OCI-LY1 (cell line): ENCODE measurements at regions not wholly inside any gene's neighbourhood (a gene's known extent, or its start where the extent isn't known, plus 50 kb on each side); places are given as distances from the start of the nearest gene placed in this dataset.

Source experiments
- H2AFZ ChIP-seq: fragments of 200-600 bp; sonication (generic), shearing (Covaris generic); 2 replicates; pipeline ENCODE4 v1.6.0; 2014; ENCODE audit warnings: antibody characterized with exemption, mild to moderate bottlenecking, low read length
- H3F3A ChIP-seq: fragments of 200-600 bp; sonication (generic), shearing (Covaris generic); 2 replicates; pipeline ENCODE4 v1.6.0; 2014; ENCODE audit warnings: mild to moderate bottlenecking, antibody characterized with exemption, low read length, moderate library complexity; ENCODE audit not compliant: insufficient read depth
- H3K27ac ChIP-seq: fragments of 200-600 bp; sonication (generic); 2 replicates; pipeline ENCODE4 v1.5.1; 2014; ENCODE audit warnings: low read length, mixed run types, mild to moderate bottlenecking, low read depth; ENCODE audit not compliant: poor library complexity, severe bottlenecking
- H3K27me3 ChIP-seq: fragments of 200-600 bp; sonication (generic); 2 replicates; pipeline ENCODE4 v1.6.0; 2014; ENCODE audit warnings: antibody characterized with exemption, mild to moderate bottlenecking, low read length, moderate library complexity; ENCODE audit not compliant: insufficient read depth
- H3K36me3 ChIP-seq: fragments of 200-600 bp; sonication (generic); 2 replicates; pipeline ENCODE4 v1.6.1; 2014; ENCODE audit warnings: mild to moderate bottlenecking, antibody characterized with exemption, low read length, moderate library complexity, mixed read lengths; ENCODE audit not compliant: insufficient read depth
- H3K4me1 ChIP-seq: fragments of 200-600 bp; sonication (generic); 2 replicates; pipeline ENCODE4 v1.5.1; 2014; ENCODE audit warnings: mild to moderate bottlenecking, low read length, moderate library complexity; ENCODE audit not compliant: insufficient read depth, severe bottlenecking
- H3K4me2 ChIP-seq: fragments of 200-600 bp; sonication (generic), shearing (Covaris generic); 2 replicates; pipeline ENCODE4 v1.6.1; 2014; ENCODE audit warnings: low read length
- H3K4me3 ChIP-seq: fragments of 200-600 bp; sonication (generic); 2 replicates; pipeline ENCODE4 v1.5.1; 2014; ENCODE audit warnings: low read length, low read depth, mild to moderate bottlenecking, mixed read lengths; ENCODE audit not compliant: poor library complexity, severe bottlenecking
- H3K79me2 ChIP-seq: fragments of 200-600 bp; shearing (Covaris generic); 2 replicates; pipeline ENCODE4 v1.6.1; 2016; ENCODE audit warnings: mixed run types, low read length, mixed read lengths; ENCODE audit not compliant: insufficient read depth
- H3K9ac ChIP-seq: fragments of 200-600 bp; sonication (generic), shearing (Covaris generic); 2 replicates; pipeline ENCODE4 v1.6.1; 2014; ENCODE audit warnings: mild to moderate bottlenecking, low read length, mixed read lengths
- H3K9me2 ChIP-seq: fragments of 200-600 bp; sonication (generic), shearing (Covaris generic); 2 replicates; pipeline ENCODE4 v1.6.1; 2014; ENCODE audit warnings: low read depth, mild to moderate bottlenecking, low read length, mixed read lengths
- H3K9me3 ChIP-seq: fragments of 200-600 bp; shearing (Covaris generic); 2 replicates; pipeline ENCODE4 v1.6.1; 2014; ENCODE audit warnings: low read length, mixed read lengths
- H4K20me1 ChIP-seq: fragments of 200-600 bp; sonication (generic), shearing (Covaris generic); 2 replicates; pipeline ENCODE4 v1.6.0; 2016; ENCODE audit warnings: mild to moderate bottlenecking, low read length; ENCODE audit not compliant: insufficient read depth
- EZH2 ChIP-seq: fragments of 200-600 bp; sonication (generic), shearing (Covaris generic); IDR thresholded peaks from 2 replicates; pipeline ENCODE4 v1.8.0; 2017; ENCODE audit warnings: borderline replicate concordance, mixed run types, mild to moderate bottlenecking, antibody characterized with exemption, low read length, moderate library complexity, mixed read lengths
- TF ChIP-seq, protein P1 (sequence below): fragments of 200-600 bp; sonication (generic), shearing (Covaris generic); IDR thresholded peaks from 2 replicates; pipeline ENCODE4 v1.5.1; 2017; ENCODE audit warnings: mild to moderate bottlenecking, antibody characterized with exemption, low read length, moderate library complexity, mixed read lengths

DNA sequence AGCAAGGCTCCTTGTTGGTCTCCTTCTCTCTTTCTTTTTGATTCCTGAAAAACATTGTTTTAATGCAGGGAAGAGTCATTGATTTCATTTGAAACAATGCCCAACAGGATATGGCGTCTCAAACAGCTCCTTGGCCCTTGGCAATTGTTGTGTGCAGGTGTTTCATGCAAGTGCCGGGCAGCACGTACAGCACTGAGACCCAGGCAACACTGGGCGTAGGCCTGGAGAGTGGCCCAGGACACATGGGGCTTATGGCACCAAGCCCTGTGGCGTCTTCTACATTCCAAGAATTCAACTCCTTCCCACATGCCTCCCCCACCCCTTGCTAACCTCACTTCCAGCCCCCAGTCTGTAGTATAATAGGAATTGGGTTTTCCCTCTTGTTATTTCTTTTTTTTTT lies 230.4 kb downstream of the SPTSSA start:
- no peaks in the 10 kb centered on the region for H4K20me1 ChIP-seq
- no peaks in the 10 kb centered on the region for H3K36me3 ChIP-seq
- H3K27ac ChIP-seq = no peak overlapping the region
- TF ChIP-seq EZH2 = no peak
- TF ChIP-seq, protein P1, sequence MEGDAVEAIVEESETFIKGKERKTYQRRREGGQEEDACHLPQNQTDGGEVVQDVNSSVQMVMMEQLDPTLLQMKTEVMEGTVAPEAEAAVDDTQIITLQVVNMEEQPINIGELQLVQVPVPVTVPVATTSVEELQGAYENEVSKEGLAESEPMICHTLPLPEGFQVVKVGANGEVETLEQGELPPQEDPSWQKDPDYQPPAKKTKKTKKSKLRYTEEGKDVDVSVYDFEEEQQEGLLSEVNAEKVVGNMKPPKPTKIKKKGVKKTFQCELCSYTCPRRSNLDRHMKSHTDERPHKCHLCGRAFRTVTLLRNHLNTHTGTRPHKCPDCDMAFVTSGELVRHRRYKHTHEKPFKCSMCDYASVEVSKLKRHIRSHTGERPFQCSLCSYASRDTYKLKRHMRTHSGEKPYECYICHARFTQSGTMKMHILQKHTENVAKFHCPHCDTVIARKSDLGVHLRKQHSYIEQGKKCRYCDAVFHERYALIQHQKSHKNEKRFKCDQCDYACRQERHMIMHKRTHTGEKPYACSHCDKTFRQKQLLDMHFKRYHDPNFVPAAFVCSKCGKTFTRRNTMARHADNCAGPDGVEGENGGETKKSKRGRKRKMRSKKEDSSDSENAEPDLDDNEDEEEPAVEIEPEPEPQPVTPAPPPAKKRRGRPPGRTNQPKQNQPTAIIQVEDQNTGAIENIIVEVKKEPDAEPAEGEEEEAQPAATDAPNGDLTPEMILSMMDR = no peak
- no peaks in the 10 kb centered on the region for H3K4me1 ChIP-seq
- H3K9ac ChIP-seq = no peak overlapping the region
- H3K79me2 ChIP-seq = no peaks in the 10 kb centered on the region
- H2AFZ ChIP-seq = no peak overlapping the region
- H3K27me3 ChIP-seq = no peaks in the 10 kb centered on the region
- no peak overlapping the region for H3K4me2 ChIP-seq
- H3K9me3 ChIP-seq = no peaks in the 10 kb centered on the region
- H3F3A ChIP-seq = no peaks in the 10 kb centered on the region
- H3K9me2 ChIP-seq = no peaks in the 10 kb centered on the region
- no peak overlapping the region for H3K4me3 ChIP-seq

DNA sequence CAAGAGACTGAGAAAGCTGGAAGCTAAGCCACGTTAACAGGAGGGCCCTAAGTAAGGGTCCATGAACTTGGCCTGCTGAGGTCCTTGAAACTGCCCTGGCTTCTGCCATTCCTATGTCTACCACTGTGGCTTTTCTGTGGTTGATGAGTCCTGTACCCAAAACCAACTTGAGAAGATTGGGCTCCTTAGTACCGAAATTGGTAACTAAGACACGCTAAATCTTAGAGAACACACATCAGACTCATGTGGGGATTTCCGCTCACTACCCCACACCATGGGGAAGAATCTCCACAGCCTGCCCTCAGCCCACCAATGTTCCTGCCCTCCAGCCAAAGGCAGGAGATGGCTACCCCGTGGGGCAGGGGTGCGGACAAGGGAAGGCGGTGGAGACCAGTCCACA lies 232.9 kb downstream of the SPTSSA start:
- Histone ChIP-seq H3F3A (no peaks in the 10 kb centered on the region), H3K27me3 (no peaks in the 10 kb centered on the region), H3K4me1 (no peaks in the 10 kb centered on the region), H3K9ac (no peak overlapping the region), H3K9me3 (no peaks in the 10 kb centered on the region), H3K4me3 (no peak overlapping the region), H2AFZ (no peak overlapping the region), H3K9me2 (no peaks in the 10 kb centered on the region), H3K4me2 (no peak overlapping the region), H3K79me2 (no peaks in the 10 kb centered on the region), H3K27ac (no peak overlapping the region), H4K20me1 (no peaks in the 10 kb centered on the region), H3K36me3 (no peaks in the 10 kb centered on the region)
- TF ChIP-seq, protein P1 = no peak
- TF ChIP-seq EZH2 = no peak

DNA sequence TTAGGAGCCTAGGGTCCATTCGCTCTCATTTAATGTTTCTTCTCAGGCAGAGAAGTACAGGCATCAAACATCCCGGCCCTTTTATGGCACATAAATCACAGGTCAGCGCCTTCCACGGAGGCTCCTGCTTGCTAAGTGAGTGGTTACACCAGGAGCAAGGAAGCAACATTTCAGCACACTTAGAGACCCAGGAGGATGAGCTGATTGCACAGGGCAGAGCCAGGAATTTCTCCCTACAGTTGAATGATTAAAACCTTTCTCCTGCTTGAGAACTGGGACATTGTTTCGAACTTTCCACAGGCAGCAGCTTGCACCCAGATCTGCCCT lies 233.4 kb downstream of the SPTSSA start:
- Histone ChIP-seq H3K4me3 (no peak overlapping the region), H3K27ac (no peak overlapping the region), H4K20me1 (no peaks in the 10 kb centered on the region), H3F3A (no peaks in the 10 kb centered on the region), H3K4me1 (no peaks in the 10 kb centered on the region), H3K9me3 (no peaks in the 10 kb centered on the region), H3K79me2 (no peaks in the 10 kb centered on the region), H3K4me2 (no peak overlapping the region), H3K36me3 (no peaks in the 10 kb centered on the region), H3K9me2 (no peaks in the 10 kb centered on the region), H2AFZ (no peak overlapping the region), H3K27me3 (no peaks in the 10 kb centered on the region), H3K9ac (no peak overlapping the region)
- TF ChIP-seq, protein P1 = no peak
- TF ChIP-seq EZH2 = no peak
